Stomach smooth muscle (tissue), 2 donors: ENCODE measurements at regions not wholly inside any gene's neighbourhood (a gene's known extent, or its start where the extent isn't known, plus 50 kb on each side); places are given as distances from the start of the nearest gene placed in this dataset.

Experiments used
- H3K27ac ChIP-seq: one replicate; pipeline ENCODE4 v1.7.0; 2013; ENCODE audit warnings: mild to moderate bottlenecking, low read length, inconsistent platforms
- H3K27me3 ChIP-seq, 2 donors: one replicate each; pipeline ENCODE4 v1.7.0; 2013; ENCODE audit warnings: low read length in 2 of 2; ENCODE audit not compliant: insufficient read depth in 2 of 2, control insufficient read depth in 1 of 2
- H3K36me3 ChIP-seq, 2 donors: one replicate each; pipeline ENCODE4 v1.7.0; 2013; ENCODE audit warnings: low read length in 2 of 2; ENCODE audit not compliant: control insufficient read depth in 2 of 2, insufficient read depth in 2 of 2
- H3K4me1 ChIP-seq: one replicate; pipeline ENCODE4 v1.7.0; 2013; ENCODE audit warnings: low read length; ENCODE audit not compliant: control insufficient read depth, insufficient read depth
- H3K4me3 ChIP-seq, 2 donors: one replicate each; pipeline ENCODE4 v1.7.0; 2013; ENCODE audit warnings: low read length in 2 of 2
- H3K9ac ChIP-seq, 2 donors: one replicate each; pipeline ENCODE4 v1.7.0; 2013; ENCODE audit warnings: low read length in 2 of 2, mild to moderate bottlenecking in 1 of 2
- H3K9me3 ChIP-seq, 2 donors: one replicate each; pipeline ENCODE4 v1.7.0; 2013; ENCODE audit warnings: low read length in 2 of 2; ENCODE audit not compliant: control insufficient read depth in 2 of 2
- donor health status: healthy.
- donor health status: Pancreatic carcinoma.

DNA sequence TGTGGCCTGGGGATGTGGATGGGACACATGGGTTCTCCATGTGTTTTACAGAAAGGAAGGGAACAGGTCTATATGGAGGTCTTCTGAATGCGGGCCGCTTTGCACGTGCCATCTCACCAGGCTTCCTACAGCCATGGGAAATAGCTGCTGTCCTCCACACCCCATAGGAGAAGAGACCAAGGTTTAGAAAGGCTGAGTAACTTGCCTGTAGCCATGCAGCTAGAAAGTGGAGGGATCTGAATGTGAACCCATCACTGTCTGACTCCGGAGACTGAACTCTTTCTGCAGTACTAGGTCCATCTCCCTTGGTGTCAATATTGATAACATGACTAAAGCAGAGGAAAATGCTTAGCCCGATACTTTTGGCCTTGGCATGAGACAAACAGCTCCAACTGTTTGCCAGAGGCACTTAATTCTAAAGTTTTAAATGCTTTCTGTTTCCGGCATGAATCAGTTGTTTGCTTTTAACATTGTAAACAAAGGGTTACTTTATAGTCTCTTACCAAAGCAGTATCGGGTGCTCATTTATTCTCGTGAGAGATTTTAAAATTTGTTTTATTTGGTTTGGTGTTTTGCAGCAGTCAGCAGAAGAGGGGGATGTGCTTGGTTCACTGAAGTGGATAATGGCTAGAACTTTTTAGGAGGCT lies 64.8 kb upstream of the LOXL4 start:
- Histone ChIP-seq H3K36me3 (no peaks in the 10 kb centered on the region), H3K4me1 (no peaks in the 10 kb centered on the region), H3K27ac (no peak overlapping the region), H3K4me3 (no peak overlapping the region), H3K9me3 (no peaks in the 10 kb centered on the region), H3K27me3 (peaks cover 0 to 7% of the 10 kb centered on the region in 2 donors), H3K9ac (no peak overlapping the region)

DNA sequence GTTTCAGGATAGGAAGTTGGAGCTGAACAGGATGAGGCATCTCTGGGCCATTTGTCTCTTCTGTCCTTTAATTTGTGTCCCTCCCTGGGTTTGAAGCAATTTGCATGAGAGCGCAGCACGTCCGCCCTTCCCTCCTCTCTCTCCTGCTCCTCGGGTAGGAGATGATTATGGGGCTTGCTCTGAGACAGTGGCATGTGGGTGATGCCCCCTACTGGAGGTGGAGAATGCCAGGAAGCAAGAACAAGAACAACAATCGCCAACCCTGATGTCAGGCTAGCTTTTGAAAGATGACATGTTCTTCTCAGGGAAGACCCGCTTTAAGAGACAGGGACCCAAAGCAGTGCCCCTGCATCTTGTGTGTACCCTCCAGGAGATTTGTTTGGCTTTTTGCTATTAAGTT lies 63.9 kb upstream of the LOXL4 start:
- peaks cover 2 to 9% of the 10 kb centered on the region in 2 donors for H3K27me3 ChIP-seq
- no peak overlapping the region for H3K4me3 ChIP-seq
- H3K9ac ChIP-seq, result no peak overlapping the region
- no peaks in the 10 kb centered on the region for H3K9me3 ChIP-seq
- H3K27ac ChIP-seq, result no peak overlapping the region
- no peaks in the 10 kb centered on the region for H3K4me1 ChIP-seq
- H3K36me3 ChIP-seq, result no peaks in the 10 kb centered on the region

DNA sequence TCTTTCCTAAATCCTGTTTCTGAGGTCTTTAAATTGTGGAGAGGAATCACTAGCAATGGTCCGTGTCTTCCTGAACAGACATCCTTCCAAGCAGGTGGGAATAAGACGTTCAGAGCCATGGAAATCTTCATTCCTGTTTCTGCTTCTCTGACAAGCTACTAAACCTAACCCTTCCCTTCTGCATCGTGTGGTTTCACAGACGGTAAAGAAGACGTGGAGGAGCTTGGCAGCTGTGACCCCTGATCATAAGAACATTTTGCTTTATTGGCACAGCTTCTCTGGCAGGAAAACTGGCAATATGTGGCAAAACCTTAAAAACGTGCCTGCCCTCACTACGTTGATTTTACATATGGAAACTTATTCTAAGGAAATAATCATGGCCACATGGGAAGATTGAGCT lies 63.0 kb upstream of the LOXL4 start:
- H3K36me3 ChIP-seq, result no peaks in the 10 kb centered on the region
- H3K4me3 ChIP-seq, result no peak overlapping the region
- no peak overlapping the region for H3K9ac ChIP-seq
- H3K27me3 ChIP-seq, result peaks cover 4 to 9% of the 10 kb centered on the region in 2 donors
- H3K9me3 ChIP-seq, result no peaks in the 10 kb centered on the region
- H3K27ac ChIP-seq, result no peak overlapping the region
- peaks cover 2% of the 10 kb centered on the region for H3K4me1 ChIP-seq

DNA sequence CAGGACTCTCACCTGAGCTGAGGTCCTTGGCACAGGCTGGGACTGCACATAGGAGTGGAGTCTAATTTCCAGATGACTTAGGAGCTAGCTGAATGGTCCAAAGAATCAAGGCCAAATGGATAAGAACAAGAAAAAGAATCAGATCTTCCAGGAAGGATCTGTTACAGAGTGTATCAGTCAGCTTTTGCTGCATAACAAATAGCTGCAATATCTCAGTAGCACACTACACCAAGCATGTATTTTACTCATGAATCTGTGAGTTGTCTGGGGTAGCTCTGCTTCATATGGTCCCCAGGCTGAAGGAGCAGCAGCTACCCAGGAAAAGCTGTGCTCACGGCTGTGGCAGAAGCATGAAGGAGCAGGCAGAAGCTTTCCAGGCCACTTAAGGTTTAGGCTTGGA lies 60.6 kb upstream of the LOXL4 start:
- no peak overlapping the region for H3K4me3 ChIP-seq
- H3K9me3 ChIP-seq, result no peaks in the 10 kb centered on the region
- H3K36me3 ChIP-seq, result no peaks in the 10 kb centered on the region
- H3K27ac ChIP-seq, result no peak overlapping the region
- no peak overlapping the region for H3K9ac ChIP-seq
- peaks cover 4 to 9% of the 10 kb centered on the region in 2 donors for H3K27me3 ChIP-seq
- peaks cover 2% of the 10 kb centered on the region for H3K4me1 ChIP-seq

DNA sequence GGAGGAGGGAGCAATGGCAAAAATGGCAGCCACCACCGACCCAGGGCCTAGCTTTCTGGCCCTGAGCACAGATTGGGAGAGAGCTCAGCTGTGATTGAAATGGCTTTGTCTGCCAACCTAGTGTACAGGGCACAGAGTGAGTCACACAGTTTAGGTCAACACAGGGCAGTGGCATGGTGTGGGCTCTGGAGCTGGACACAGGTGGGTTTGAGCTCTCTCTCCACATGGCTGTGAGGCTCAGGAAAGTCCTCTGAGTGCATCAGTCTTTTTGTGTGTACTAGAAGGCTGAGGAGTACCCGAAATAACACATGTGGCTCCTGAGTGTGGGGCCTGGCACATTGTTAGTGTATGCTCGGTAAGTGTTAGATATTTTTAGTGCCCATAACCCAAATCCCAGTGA lies 60.2 kb upstream of the LOXL4 start:
- no peak overlapping the region for H3K27ac ChIP-seq

DNA sequence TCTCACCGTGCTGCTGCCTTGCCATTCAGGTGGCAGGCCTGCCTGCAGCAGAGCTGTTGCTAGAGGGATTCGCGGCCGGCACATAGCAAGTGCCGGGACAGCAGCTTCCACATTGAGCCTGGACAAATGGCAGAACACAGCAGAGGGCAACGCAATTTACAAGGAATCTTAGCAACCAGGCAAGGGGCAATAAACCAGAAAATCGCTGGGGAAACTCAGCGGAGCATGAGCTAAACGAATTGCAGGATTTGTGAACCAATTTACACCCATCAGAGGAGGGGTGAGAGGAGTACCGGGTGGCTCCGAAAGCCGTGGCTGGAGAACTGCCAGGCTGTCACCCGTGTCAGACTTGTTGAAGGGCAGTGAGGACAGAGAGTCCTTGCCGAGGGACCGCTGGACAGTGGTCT lies 58.6 kb upstream of the LOXL4 start:
- Histone ChIP-seq H3K27ac (no peak overlapping the region), H3K9me3 (no peaks in the 10 kb centered on the region), H3K4me3 (peak overlapping the region in 1 of 2 donors; percentile 47), H3K9ac (no peak overlapping the region), H3K4me1 (peaks cover 2% of the 10 kb centered on the region), H3K27me3 (peaks cover 4 to 9% of the 10 kb centered on the region in 2 donors), H3K36me3 (no peaks in the 10 kb centered on the region)

More for the DNA sequence above, 60.2 kb upstream of the LOXL4 start:
- Histone ChIP-seq H3K27me3 (peaks cover 4 to 9% of the 10 kb centered on the region in 2 donors), H3K4me3 (no peak overlapping the region), H3K36me3 (no peaks in the 10 kb centered on the region), H3K9me3 (no peaks in the 10 kb centered on the region), H3K4me1 (peaks cover 2% of the 10 kb centered on the region), H3K9ac (no peak overlapping the region)

DNA sequence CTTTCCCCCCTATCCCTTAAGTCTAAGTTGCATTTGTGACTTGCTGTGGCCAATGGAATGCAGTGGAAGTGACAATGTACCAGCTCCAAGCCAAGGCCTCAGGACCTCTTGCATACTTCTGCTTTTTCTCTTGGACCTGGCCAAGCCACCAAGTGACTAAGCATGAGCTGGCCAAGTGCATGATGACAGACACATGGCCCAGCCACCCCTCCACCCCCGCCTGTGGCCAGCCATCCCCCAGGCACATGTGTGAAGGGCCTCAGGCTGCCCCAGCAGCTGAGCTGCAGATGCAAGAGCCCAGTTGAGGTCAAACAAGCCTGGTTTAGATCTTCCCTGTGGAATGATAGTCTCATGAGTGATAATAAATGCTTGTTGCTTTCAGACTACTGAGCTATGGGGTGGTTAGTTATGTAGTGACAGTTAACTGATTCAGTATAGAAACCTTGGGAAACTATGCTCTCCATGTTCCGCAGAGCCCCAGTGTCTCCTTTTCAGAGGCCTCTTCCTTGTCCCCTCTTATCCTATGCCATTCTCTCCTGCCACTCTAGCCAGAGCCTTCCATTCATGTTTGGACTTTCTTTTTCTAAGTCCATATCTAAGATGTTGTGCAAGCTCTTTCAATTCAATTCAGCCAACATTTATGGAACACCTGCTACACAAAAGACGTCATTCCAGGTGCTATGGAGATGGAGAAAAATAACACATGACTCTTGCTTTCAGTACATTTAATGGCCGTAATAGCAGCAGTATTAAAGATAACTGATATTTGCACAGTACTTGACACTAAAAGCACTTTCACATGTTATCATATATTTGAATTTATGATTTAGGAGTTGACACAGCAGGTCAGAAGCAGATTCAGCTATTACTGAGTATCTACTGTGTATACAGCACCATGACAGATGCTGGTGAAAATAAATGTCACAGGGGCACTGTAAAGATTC lies 55.5 kb upstream of the LOXL4 start:
- H3K4me1 ChIP-seq, result peaks cover 2% of the 10 kb centered on the region
- no peaks in the 10 kb centered on the region for H3K9me3 ChIP-seq
- no peak overlapping the region for H3K9ac ChIP-seq
- no peak overlapping the region for H3K27ac ChIP-seq
- H3K4me3 ChIP-seq, result no peak overlapping the region
- no peaks in the 10 kb centered on the region for H3K36me3 ChIP-seq
- peaks cover 4 to 9% of the 10 kb centered on the region in 2 donors for H3K27me3 ChIP-seq

DNA sequence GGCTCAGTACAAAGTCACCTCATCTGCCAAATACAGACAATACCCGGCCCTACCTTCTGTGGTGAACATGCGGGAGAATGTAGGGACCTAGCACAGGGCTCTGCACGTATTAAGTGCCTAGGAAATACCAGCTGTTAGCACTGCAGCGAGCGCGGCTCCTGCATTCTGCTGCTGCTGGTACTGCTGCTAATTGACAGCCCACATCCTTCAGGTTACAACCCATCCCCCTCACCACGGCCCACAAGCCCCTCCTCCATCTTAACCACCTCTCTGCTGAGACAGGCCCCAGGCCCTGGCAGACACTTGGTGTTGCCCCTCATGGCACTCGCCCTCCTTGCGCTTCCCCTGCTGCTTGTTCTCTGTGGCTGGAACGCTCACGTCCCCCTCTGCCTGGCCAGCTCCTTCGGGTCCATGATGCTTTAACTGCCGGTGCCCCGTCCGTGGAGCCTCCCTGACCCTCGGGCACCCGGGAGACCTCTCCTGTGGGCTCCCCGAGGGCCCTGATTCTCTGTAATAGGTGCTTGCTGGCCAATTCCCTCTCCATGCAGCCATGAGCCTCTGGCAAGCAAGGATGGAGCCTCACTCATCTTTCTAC lies 53.3 kb upstream of the LOXL4 start:
- Histone ChIP-seq H3K36me3 (no peaks in the 10 kb centered on the region), H3K27ac (no peak overlapping the region), H3K4me3 (no peak overlapping the region), H3K27me3 (no peaks in the 10 kb centered on the region), H3K4me1 (peaks cover under 1% of the 10 kb centered on the region), H3K9ac (no peak overlapping the region), H3K9me3 (no peaks in the 10 kb centered on the region)

DNA sequence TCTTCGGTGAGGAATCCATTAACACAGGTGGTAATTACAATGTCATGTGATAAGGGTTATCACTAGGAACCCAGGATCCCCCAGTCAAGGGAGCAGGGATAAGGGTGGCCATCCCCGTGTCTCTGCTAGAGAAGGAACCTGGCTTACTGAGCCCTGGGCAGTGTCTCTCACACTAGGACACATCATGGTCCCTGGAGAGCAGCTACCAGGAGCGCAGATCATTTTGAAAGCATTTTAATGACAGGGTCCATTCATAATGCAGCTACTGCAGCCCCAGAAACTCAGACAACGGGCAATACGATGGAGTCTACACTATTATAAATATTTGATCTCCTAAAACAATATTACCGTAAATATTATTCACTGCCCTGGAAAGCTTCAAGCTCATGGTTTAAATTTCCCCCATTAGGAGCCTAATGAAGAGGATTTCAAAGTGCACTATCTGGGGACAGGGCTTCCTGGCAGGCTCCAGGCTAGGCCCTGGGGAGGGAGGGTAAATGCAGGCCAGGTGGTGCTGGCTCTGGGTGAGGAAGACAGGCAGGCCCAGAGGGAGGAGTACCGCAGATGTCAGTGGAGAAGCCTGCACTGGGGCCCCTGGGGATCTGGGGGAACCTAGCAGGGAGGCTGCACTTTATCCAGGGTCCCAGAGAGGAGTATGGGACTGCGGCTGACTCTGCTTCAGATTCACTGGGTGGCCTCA lies 52.6 kb upstream of the LOXL4 start:
- Histone ChIP-seq H3K27ac (no peak overlapping the region), H3K27me3 (no peaks in the 10 kb centered on the region), H3K9me3 (no peaks in the 10 kb centered on the region), H3K4me3 (no peak overlapping the region), H3K36me3 (no peaks in the 10 kb centered on the region), H3K9ac (no peak overlapping the region), H3K4me1 (no peaks in the 10 kb centered on the region)

DNA sequence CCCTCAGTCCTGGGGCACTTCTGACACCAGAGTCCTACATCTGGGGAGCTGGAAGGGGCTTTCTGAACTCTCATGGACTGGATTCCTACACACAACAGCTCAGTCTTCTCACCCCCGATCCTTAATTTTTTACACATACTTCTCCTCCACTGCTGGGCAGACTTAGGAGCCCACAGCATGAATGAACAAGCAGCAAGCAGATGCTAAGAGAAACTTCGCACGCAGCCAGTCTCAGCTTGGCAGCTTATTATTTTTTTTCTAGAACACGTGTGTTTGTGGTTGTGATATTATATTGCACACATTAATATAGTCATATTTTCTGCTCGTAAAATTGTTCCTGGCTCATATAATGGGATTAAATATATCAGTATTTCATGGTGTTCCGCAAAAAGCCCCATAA lies 50.9 kb upstream of the LOXL4 start:
- H3K9me3 ChIP-seq, result no peaks in the 10 kb centered on the region
- no peaks in the 10 kb centered on the region for H3K27me3 ChIP-seq
- H3K36me3 ChIP-seq, result no peaks in the 10 kb centered on the region
- H3K9ac ChIP-seq, result no peak overlapping the region
- no peak overlapping the region for H3K4me3 ChIP-seq
- no peaks in the 10 kb centered on the region for H3K4me1 ChIP-seq
- H3K27ac ChIP-seq, result no peak overlapping the region
